K562 (cell line): ENCODE measurements at regions not wholly inside any gene's neighbourhood (a gene's known extent, or its start where the extent isn't known, plus 50 kb on each side); places are given as distances from the start of the nearest gene placed in this dataset.

Source experiments
- ATAC-seq: fragments of 200-7000 bp; cut with Tn5 transposase; 3 replicates; pipeline ENCODE4 v1.9.1; 2020; ENCODE audit warnings: moderate library complexity
- BruUV-seq: library from RNA; stranded (reverse); fragments of 400-500 nt; replicated peaks from 2 replicates; lab custom pipeline; 2021; lab: Mats Ljungman, UMichigan
- CTCF ChIA-PET: fragments of 300-600 bp; formaldehyde crosslinking; extraction: SDS; loops from one replicate; lab custom pipeline; 2021; ENCODE audit warnings: low intra/inter-chr PET ratio; lab: Yijun Ruan, JAX
- POLR2A ChIA-PET: fragments of 300-600, 350-650 bp; sonication (Branson Sonifier 250); formaldehyde crosslinking; extraction: SDS; loops from one replicate; lab custom pipeline; 2021; ENCODE audit warnings: antibody characterized with exemption, inconsistent platforms; lab: Yijun Ruan, JAX
- DNase-seq, 4 experiments: peaks; one replicate each; pipeline versions ENCODE4 v3.0.0 to v3.0.0-alpha.2; 2011 to 2018; ENCODE audit warnings: low spot score in 3 of 4, mixed read lengths in 3 of 4; ENCODE audit errors: extremely low read depth in 1 of 4
- FAIRE-seq: peaks from 2 replicates; lab custom pipeline; 2011; peaks lifted over from hg19 to GRCh38; lab: Jason Lieb, UNC
- H2AFZ ChIP-seq: 2 replicates; pipeline ENCODE4 v1.6.0; 2011; ENCODE audit warnings: low read depth, low read length, control low read depth, inconsistent platforms
- H3K27ac ChIP-seq: fragments of 200-600 bp; 3 replicates; pipeline ENCODE4 v1.8.0; 2011; ENCODE audit warnings: low read depth, mild to moderate bottlenecking, control low read depth, inconsistent platforms, low read length, moderate library complexity, mixed read lengths; ENCODE audit errors: extremely low read depth
- H3K27me3 ChIP-seq, 2 experiments: fragments of 300-600 bp in 1 of 2; 2 replicates in 1 of 2; 3 replicates in 1 of 2; pipeline versions ENCODE4 v1.6.0 to v1.8.0; 2011; ENCODE audit warnings: inconsistent platforms in 2 of 2, low read length in 2 of 2, mild to moderate bottlenecking in 1 of 2, mixed read lengths in 1 of 2, moderate library complexity in 1 of 2; ENCODE audit not compliant: control insufficient read depth in 2 of 2, insufficient read depth in 2 of 2
- H3K36me3 ChIP-seq: fragments of 300-600 bp; 3 replicates; pipeline ENCODE4 v1.8.0; 2011; ENCODE audit warnings: mild to moderate bottlenecking, low read length, inconsistent platforms; ENCODE audit not compliant: control insufficient read depth, insufficient read depth
- H3K4me1 ChIP-seq, 2 experiments: fragments of 200-600 bp in 1 of 2; replicated peaks in 1 of 2; 2 replicates in 1 of 2; 3 replicates in 1 of 2; pipeline versions ENCODE4 v1.5.1 to v1.8.0; 2011; ENCODE audit warnings: inconsistent platforms in 2 of 2, low read length in 2 of 2, mild to moderate bottlenecking in 1 of 2, mixed read lengths in 1 of 2, moderate library complexity in 1 of 2; ENCODE audit not compliant: control insufficient read depth in 2 of 2, insufficient read depth in 2 of 2
- H3K4me2 ChIP-seq: 2 replicates; pipeline ENCODE4 v1.6.1; 2011; ENCODE audit warnings: low read length, control low read depth, inconsistent platforms, mixed read lengths; ENCODE audit not compliant: insufficient read depth
- H3K4me3 ChIP-seq: fragments of 200-600 bp; sonication (generic), shearing (Covaris generic); 2 replicates; pipeline ENCODE4 v1.5.1; 2016; ENCODE audit warnings: control low read depth, inconsistent platforms
- H3K79me2 ChIP-seq: fragments of 200-600 bp; 3 replicates; pipeline ENCODE4 v1.8.0; 2011; ENCODE audit warnings: low read length, inconsistent platforms; ENCODE audit not compliant: control insufficient read depth, insufficient read depth
- H3K9ac ChIP-seq, 2 experiments: 2 replicates each; pipeline versions ENCODE4 v1.6.0 to v1.6.1; 2011; ENCODE audit warnings: low read depth in 2 of 2, low read length in 2 of 2, control low read depth in 1 of 2, inconsistent platforms in 1 of 2, mild to moderate bottlenecking in 1 of 2, mixed read lengths in 1 of 2; ENCODE audit not compliant: insufficient read depth in 1 of 2
- H3K9me1 ChIP-seq: one replicate; pipeline ENCODE4 v1.6.0; 2011; ENCODE audit warnings: inconsistent platforms, mild to moderate bottlenecking, low read length, moderate library complexity; ENCODE audit not compliant: control insufficient read depth, insufficient read depth
- H3K9me3 ChIP-seq: replicated peaks from 2 replicates; pipeline ENCODE4 v1.5.1; 2011; ENCODE audit warnings: low read depth, low read length, inconsistent platforms; ENCODE audit not compliant: control insufficient read depth, insufficient read depth
- H4K20me1 ChIP-seq: replicated peaks from 2 replicates; pipeline ENCODE4 v1.6.1; 2011; ENCODE audit warnings: low read length, inconsistent platforms, mixed read lengths; ENCODE audit not compliant: control insufficient read depth, insufficient read depth
- ASH1L ChIP-seq: fragments of 450-650 bp; IDR thresholded peaks from 2 replicates; pipeline ENCODE4 v1.6.1; 2018; ENCODE audit warnings: borderline replicate concordance, mild to moderate bottlenecking, low read depth; ENCODE audit not compliant: partially characterized antibody
- ATF7 ChIP-seq: fragments of 450-650 bp; IDR thresholded peaks from 2 replicates; pipeline ENCODE4 v1.7.1; 2014; ENCODE audit warnings: mild to moderate bottlenecking, moderate library complexity
- ELF2 ChIP-seq: fragments of 250-450 bp; sonication (Bioruptor Pico); IDR thresholded peaks from 2 replicates; pipeline ENCODE4 v1.5.0; 2021; ENCODE audit warnings: mild to moderate bottlenecking
- HMGXB4 ChIP-seq: sonication (generic); formaldehyde crosslinking; IDR thresholded peaks from 2 replicates; pipeline ENCODE4 v1.8.1; 2023; ENCODE audit warnings: mild to moderate bottlenecking, missing genetic modification reagents
- PTTG1 ChIP-seq: fragments of 450-650 bp; IDR thresholded peaks from 2 replicates; pipeline ENCODE4 v1.6.1; 2016; ENCODE audit warnings: low read depth, mild to moderate bottlenecking, missing genetic modification characterization, missing compliant biosample characterization
- SMARCB1 ChIP-seq: IDR thresholded peaks from 2 replicates; pipeline ENCODE4 v1.6.1; 2011; ENCODE audit warnings: improper control_type of control experiment, low read depth; ENCODE audit not compliant: insufficient read length
- TFAP4 ChIP-seq: sonication (generic); formaldehyde crosslinking; IDR thresholded peaks from 2 replicates; pipeline ENCODE4 v1.8.0; 2022; ENCODE audit warnings: missing genetic modification reagents, mild to moderate bottlenecking, moderate library complexity, borderline replicate concordance
- ZNF232 ChIP-seq: sonication (generic); formaldehyde crosslinking; IDR thresholded peaks from 2 replicates; pipeline ENCODE4 v1.8.0; 2022; ENCODE audit warnings: mild to moderate bottlenecking, missing genetic modification reagents
- ZNF507 ChIP-seq: conservative IDR thresholded peaks from 2 replicates; pipeline ENCODE4 v1.6.1; 2017; ENCODE audit warnings: missing genetic modification characterization, missing compliant biosample characterization
- ZNF695 ChIP-seq: fragments of 450-650 bp; formaldehyde crosslinking; IDR thresholded peaks from 2 replicates; pipeline ENCODE4 v1.4.0; 2020; ENCODE audit warnings: mild to moderate bottlenecking, moderate library complexity
- ZNF696 ChIP-seq: fragments of 250-450 bp; sonication (Bioruptor Pico); conservative IDR thresholded peaks from 2 replicates; pipeline ENCODE4 v1.4.0; 2020; ENCODE audit warnings: mild to moderate bottlenecking, moderate library complexity
- WGBS: fragments of 100-300 bp; shearing (Covaris generic); methylation state at CpG from one replicate; pipeline ENCODE4 v1.1.6; 2016; ENCODE audit warnings: low coverage, mixed read lengths; ENCODE audit not compliant: insufficient coverage; ENCODE audit errors: missing lambda C conversion rate; 5-methylcytosine and 5-hydroxymethylcytosine counted together
- in situ Hi-C: fragments of 300-500 bp; cut with MboI; formaldehyde crosslinking; loops from 4 replicates; pipeline ENCODE4 v1.15.0; 2018; ENCODE audit warnings: inconsistent platforms, mixed read lengths
- intact Hi-C: fragments of 100-400 bp; cut with micrococcal nuclease; formaldehyde crosslinking; loops from 2 replicates; pipeline ENCODE4 v1.14.2; 2022

GRCh38 chr7:140996-141395 is 51.4 kb upstream of the FAM20C start:
- 0% methylated on average over 6 of the region's 6 CpGs for WGBS
- Histone ChIP-seq H3K79me2 (no peaks in the 10 kb centered on the region), H3K4me1 (peaks cover 0 to 8% of the 10 kb centered on the region in 2 experiments; a peak in 2 of 5 replicates), H3K9me1 (no peaks in the 10 kb centered on the region), H2AFZ (no peak overlapping the region), H3K36me3 (no peaks in the 10 kb centered on the region), H4K20me1 (peaks cover 9% of the 10 kb centered on the region), H3K4me2 (no peak overlapping the region), H3K4me3 (no peak overlapping the region), H3K27ac (no peak overlapping the region), H3K9ac (no peak overlapping the region), H3K9me3 (no peaks in the 10 kb centered on the region), H3K27me3 (peaks cover 58 to 81% of the 10 kb centered on the region in 2 experiments)
- FAIRE-seq (no peak), ATAC-seq (no peak), DNase-seq (no peak)
- ChIA-PET POLR2A (no interaction called here), CTCF (no interaction called here)
- in situ Hi-C loops (no loop called here), intact Hi-C loops (no loop called here)
- BruUV-seq = no TSS peak
- TF ChIP-seq ZNF232 (no peak), ELF2 (CRISPR knock-in tag) (no peak), ZNF696 (no peak), PTTG1 (tag) (no peak), TFAP4 (CRISPR knock-in tag) (no peak), ASH1L (no peak), ZNF507 (tag) (no peak), ATF7 (no peak), HMGXB4 (CRISPR knock-in tag) (no peak), ZNF695 (no peak), SMARCB1 (no peak)
